ELF-1 (cell line): ENCODE measurements at regions not wholly inside any gene's neighbourhood (a gene's known extent, or its start where the extent isn't known, plus 50 kb on each side); places are given as distances from the start of the nearest gene placed in this dataset.
A peak's percentile ranks its signal among the peaks of the same experiment; 100 is the strongest.
"Not testable (repeated sequence)": the region's sequence is repeated elsewhere in the genome, so short reads cannot be mapped to it uniquely, and the experiment has no call there.

Source experiments
- DNase-seq: peaks from one replicate; pipeline ENCODE4 v3.0.0-alpha.2; 2016; ENCODE audit warnings: low read depth, low spot score

- no peak for DNase-seq
These were observed 168.0 kb upstream of the CHD6 start for GRCh38 chr20:41786158-41786557.

GRCh38 chr20:41784209-41784958 lies 166.2 kb upstream of the CHD6 start:
- DNase-seq = no peak

GRCh38 chr20:41783423-41784208 lies 165.4 kb upstream of the CHD6 start:
- DNase-seq = no peak

GRCh38 chr20:41782730-41783406 lies 164.7 kb upstream of the CHD6 start:
- DNase-seq = no peak

- no peak for DNase-seq
These were observed 164.1 kb upstream of the CHD6 start for GRCh38 chr20:41782255-41782654.

- DNase-seq = no peak
These were observed 158.2 kb upstream of the CHD6 start for GRCh38 chr20:41776421-41776820.

- no peak for DNase-seq
These were observed 156.1 kb upstream of the CHD6 start for GRCh38 chr20:41774291-41774690.

- no peak for DNase-seq
These were observed 152.8 kb upstream of the CHD6 start for GRCh38 chr20:41770965-41771364.

GRCh38 chr20:41770427-41770826 lies 152.2 kb upstream of the CHD6 start:
- no peak for DNase-seq

- DNase-seq = peak; percentile 94
These were observed 151.4 kb upstream of the CHD6 start for GRCh38 chr20:41769592-41770018.

GRCh38 chr20:41750137-41750536 lies 132.0 kb upstream of the CHD6 start:
- no peak for DNase-seq

- DNase-seq = no peak
These were observed 130.8 kb upstream of the CHD6 start for GRCh38 chr20:41748756-41749582.

- DNase-seq = no peak
These were observed 129.9 kb upstream of the CHD6 start for GRCh38 chr20:41748051-41748450.

GRCh38 chr20:41747226-41747625 lies 129.0 kb upstream of the CHD6 start:
- no peak for DNase-seq

- DNase-seq = no peak
These were observed 128.5 kb upstream of the CHD6 start for GRCh38 chr20:41746635-41747034.

GRCh38 chr20:41738604-41739206 lies 120.5 kb upstream of the CHD6 start:
- DNase-seq = peak; percentile 74

- no peak for DNase-seq
These were observed 117.8 kb upstream of the CHD6 start for GRCh38 chr20:41735949-41736348.

- peak; percentile 82 for DNase-seq
These were observed 116.3 kb upstream of the CHD6 start for GRCh38 chr20:41734506-41734945.

GRCh38 chr20:41733151-41733550 lies 115.0 kb upstream of the CHD6 start:
- no peak for DNase-seq

GRCh38 chr20:41731198-41731597 lies 113.0 kb upstream of the CHD6 start:
- DNase-seq = not testable (repeated sequence)

- DNase-seq = not testable (repeated sequence)
These were observed 109.5 kb upstream of the CHD6 start for GRCh38 chr20:41727681-41728080.
